Posterior cingulate gyrus (tissue), 11 donors: ENCODE measurements at regions not wholly inside any gene's neighbourhood (a gene's known extent, or its start where the extent isn't known, plus 50 kb on each side); places are given as distances from the start of the nearest gene placed in this dataset.

ENCODE experiments used
- DNase-seq, 10 donors: peaks; one replicate each; pipeline versions ENCODE4 v3.0.0 to v3.0.0-alpha.2; 2020 to 2021; ENCODE audit warnings: mixed read lengths in 3 of 10
- intact Hi-C: fragments of 100-400 bp; cut with DNase I; formaldehyde crosslinking; loops from one replicate; pipeline ENCODE4 v1.15.1; 2023

GRCh38 chr5:159385536-159385935, 55.2 kb upstream of the IL12B start:
- DNase-seq: no peak
- intact Hi-C loops: no loop called here

- intact Hi-C loops: no loop called here
- DNase-seq: no peak
Measured at GRCh38 chr5:159386028-159386711, 55.9 kb upstream of the IL12B start.

GRCh38 chr5:159392871-159393270, 62.6 kb upstream of the IL12B start:
- intact Hi-C loops: no loop called here

GRCh38 chr5:159393854-159394274, 63.6 kb upstream of the IL12B start:
- no peak for DNase-seq
- intact Hi-C loops: no loop called here

More at GRCh38 chr5:159392871-159393270, 62.6 kb upstream of the IL12B start:
- DNase-seq: no peak

- DNase-seq: no peak
- intact Hi-C loops: no loop called here
Measured at GRCh38 chr5:159395202-159395601, 64.9 kb upstream of the IL12B start.

- intact Hi-C loops: no loop called here
- DNase-seq: no peak
Measured at GRCh38 chr5:159398936-159399335, 68.6 kb upstream of the IL12B start.

GRCh38 chr5:159400476-159400875, 70.2 kb upstream of the IL12B start:
- DNase-seq: no peak

GRCh38 chr5:159402311-159402710, 72.0 kb upstream of the IL12B start:
- intact Hi-C loops: no loop called here
- DNase-seq: peak in 1 of 10 donors; percentile 42

More at GRCh38 chr5:159400476-159400875, 70.2 kb upstream of the IL12B start:
- intact Hi-C loops: no loop called here

- intact Hi-C loops: no loop called here
- DNase-seq: no peak
Measured at GRCh38 chr5:159402856-159403255, 72.6 kb upstream of the IL12B start.

GRCh38 chr5:159403906-159404681, 73.8 kb upstream of the IL12B start:
- no peak for DNase-seq
- intact Hi-C loops: no loop called here

GRCh38 chr5:159405611-159406031, 75.3 kb upstream of the IL12B start:
- intact Hi-C loops: no loop called here
- no peak for DNase-seq

- no peak for DNase-seq
- intact Hi-C loops: no loop called here
Measured at GRCh38 chr5:159406571-159406970, 76.3 kb upstream of the IL12B start.

GRCh38 chr5:159409801-159410200, 79.5 kb upstream of the IL12B start:
- no peak for DNase-seq
- intact Hi-C loops: no loop called here

GRCh38 chr5:159410480-159410879, 80.2 kb upstream of the IL12B start:
- intact Hi-C loops: no loop called here
- DNase-seq: no peak

- no peak for DNase-seq
- intact Hi-C loops: no loop called here
Measured at GRCh38 chr5:159411115-159411514, 80.8 kb upstream of the IL12B start.

GRCh38 chr5:159412284-159413046, 82.2 kb upstream of the IL12B start:
- intact Hi-C loops: no loop called here
- DNase-seq: no peak

GRCh38 chr5:159414021-159414420, 83.7 kb upstream of the IL12B start:
- no peak for DNase-seq
- intact Hi-C loops: no loop called here

GRCh38 chr5:159415301-159415937, 85.1 kb upstream of the IL12B start:
- intact Hi-C loops: no loop called here
- no peak for DNase-seq

GRCh38 chr5:159416438-159416837, 86.2 kb upstream of the IL12B start:
- intact Hi-C loops: no loop called here
- DNase-seq: no peak

- intact Hi-C loops: no loop called here
- no peak for DNase-seq
Measured at GRCh38 chr5:159417170-159417569, 86.9 kb upstream of the IL12B start.

- intact Hi-C loops: no loop called here
- DNase-seq: no peak
Measured at GRCh38 chr5:159419576-159419975, 89.3 kb upstream of the IL12B start.
